Mammary epithelial cell (primary cell): ENCODE measurements at regions not wholly inside any gene's neighbourhood (a gene's known extent, or its start where the extent isn't known, plus 50 kb on each side); places are given as distances from the start of the nearest gene placed in this dataset.

ENCODE experiments used
- CTCF ChIP-seq, 2 donors: IDR thresholded peaks in 1 of 2; conservative IDR thresholded peaks in 1 of 2; 2 replicates each; pipeline ENCODE4 v1.5.1; 2011 to 2012; ENCODE audit warnings: inconsistent platforms in 2 of 2, low read length in 2 of 2, mild to moderate bottlenecking in 2 of 2, control low read depth in 1 of 2, low read depth in 1 of 2; ENCODE audit not compliant: insufficient read depth in 1 of 2; ENCODE audit errors: extremely low read depth in 1 of 2
- EZH2 ChIP-seq: IDR thresholded peaks from 2 replicates; pipeline ENCODE4 v1.6.1; 2012; ENCODE audit warnings: low read length, inconsistent platforms, borderline replicate concordance

- no peak for TF ChIP-seq CTCF (conservative IDR thresholded peaks at IDR 0.05 in 1 of 2, IDR thresholded peaks at IDR 0.05 in 1 of 2; ENCODE audit: extremely low read depth in 1 of 2, insufficient read depth in 1 of 2, low read depth in 1 of 2, low read length in 2 of 2)
- no peak for TF ChIP-seq EZH2
These were observed 146.1 kb upstream of the NCOR2 start for GRCh38 chr12:124713436-124714082.
